Endothelial cell of umbilical vein (primary cell): ENCODE measurements at regions not wholly inside any gene's neighbourhood (a gene's known extent, or its start where the extent isn't known, plus 50 kb on each side); places are given as distances from the start of the nearest gene placed in this dataset.

ENCODE experiments used
- BruUV-seq: library from RNA; stranded (reverse); fragments of 400-500 nt; replicated peaks from 2 replicates; lab custom pipeline; 2021; lab: Mats Ljungman, UMichigan
- CTCF ChIA-PET: fragments of 300-600, 350-600 bp; sonication (Branson Sonifier 250); formaldehyde crosslinking; loops from one replicate; lab custom pipeline; 2021; ENCODE audit warnings: antibody characterized with exemption, inconsistent platforms; lab: Charles Lee
- POLR2A ChIA-PET: fragments of 300-600, 350-600 bp; sonication (Branson Sonifier 250); formaldehyde crosslinking; loops from one replicate; lab custom pipeline; 2021; ENCODE audit warnings: antibody characterized with exemption, inconsistent platforms; lab: Charles Lee
- DNase-seq: peaks from one replicate; pipeline ENCODE4 v3.0.0-alpha.2; 2011; ENCODE audit warnings: low read depth, low spot score
- FAIRE-seq: peaks from 2 replicates; lab custom pipeline; 2011; peaks lifted over from hg19 to GRCh38; lab: Jason Lieb, UNC
- H2AFZ ChIP-seq: 2 replicates; pipeline ENCODE4 v1.6.0; 2012; ENCODE audit warnings: low read depth, low read length, control low read depth, inconsistent platforms
- H3K27ac ChIP-seq: 2 replicates; pipeline ENCODE4 v1.5.1; 2011; ENCODE audit warnings: low read depth, mild to moderate bottlenecking, control low read depth, low read length, moderate library complexity; ENCODE audit not compliant: insufficient read depth
- H3K27me3 ChIP-seq, 2 experiments: 2 replicates each; pipeline versions ENCODE4 v1.6.0 to v1.6.1; 2011; ENCODE audit warnings: low read length in 2 of 2, mixed read lengths in 1 of 2; ENCODE audit not compliant: control insufficient read depth in 2 of 2, insufficient read depth in 2 of 2
- H3K36me3 ChIP-seq, 2 experiments: 2 replicates in 1 of 2; 3 replicates in 1 of 2; pipeline ENCODE4 v1.5.1; 2011; ENCODE audit warnings: low read length in 2 of 2, mild to moderate bottlenecking in 1 of 2, moderate library complexity in 1 of 2; ENCODE audit not compliant: control insufficient read depth in 2 of 2, insufficient read depth in 2 of 2; ENCODE audit errors: extremely low read depth in 1 of 2
- H3K4me1 ChIP-seq: 3 replicates; pipeline ENCODE4 v1.5.1; 2011; ENCODE audit warnings: mild to moderate bottlenecking, low read length; ENCODE audit not compliant: control insufficient read depth, insufficient read depth; ENCODE audit errors: extremely low read depth
- H3K4me2 ChIP-seq: 2 replicates; pipeline ENCODE4 v1.6.1; 2011; ENCODE audit warnings: low read length, control low read depth, mixed read lengths; ENCODE audit not compliant: insufficient read depth
- H3K4me3 ChIP-seq, 3 experiments: fragments of 200-600 bp in 1 of 3; sonication (generic), shearing (Covaris generic) in 1 of 3; replicated peaks in 1 of 3; 2 replicates each; pipeline ENCODE4 v1.5.1; 2011 to 2016; ENCODE audit warnings: control low read depth in 3 of 3, low read length in 3 of 3, mild to moderate bottlenecking in 2 of 3, inconsistent platforms in 1 of 3, low read depth in 1 of 3, moderate library complexity in 1 of 3; ENCODE audit not compliant: insufficient read depth in 1 of 3
- H3K79me2 ChIP-seq: 2 replicates; pipeline ENCODE4 v1.6.0; 2012; ENCODE audit warnings: low read length, inconsistent platforms; ENCODE audit not compliant: control insufficient read depth, insufficient read depth
- H3K9ac ChIP-seq: replicated peaks from 2 replicates; pipeline ENCODE3; 2011; ENCODE audit warnings: low read length, control low read depth; ENCODE audit not compliant: insufficient read depth; ENCODE audit errors: extremely low read depth
- H3K9me1 ChIP-seq: replicated peaks from 3 replicates; pipeline ENCODE4 v1.6.0; 2011; ENCODE audit warnings: mild to moderate bottlenecking, low read length; ENCODE audit not compliant: control insufficient read depth, insufficient read depth; ENCODE audit errors: extremely low read depth
- H3K9me3 ChIP-seq: replicated peaks from 2 replicates; pipeline ENCODE4 v1.5.1; 2012; ENCODE audit warnings: low read length, inconsistent platforms; ENCODE audit not compliant: control insufficient read depth, insufficient read depth
- H4K20me1 ChIP-seq: replicated peaks from 2 replicates; pipeline ENCODE3; 2011; ENCODE audit warnings: mild to moderate bottlenecking, low read length; ENCODE audit not compliant: control insufficient read depth, insufficient read depth; ENCODE audit errors: extremely low read depth
- EZH2 ChIP-seq: IDR thresholded peaks from 2 replicates; pipeline ENCODE4 v1.6.1; 2012; ENCODE audit warnings: borderline replicate concordance, low read depth, mild to moderate bottlenecking, moderate library complexity, low read length, inconsistent platforms; ENCODE audit not compliant: severe bottlenecking
- FOS ChIP-seq: IDR thresholded peaks from 2 replicates; pipeline ENCODE4 v1.6.1; 2011; ENCODE audit warnings: mild to moderate bottlenecking, low read length, moderate library complexity, borderline replicate concordance; ENCODE audit not compliant: insufficient read depth
- GATA2 ChIP-seq: IDR thresholded peaks from 2 replicates; pipeline ENCODE4 v1.7.0; 2011; ENCODE audit warnings: low read depth, mild to moderate bottlenecking, moderate library complexity, mixed read lengths, low read length; ENCODE audit not compliant: insufficient read length, insufficient read depth
- JUN ChIP-seq: IDR thresholded peaks from 2 replicates; pipeline ENCODE4 v1.6.1; 2011; ENCODE audit warnings: borderline replicate concordance, low read depth; ENCODE audit not compliant: insufficient read length, insufficient read depth
- MAX ChIP-seq: IDR thresholded peaks from 2 replicates; pipeline ENCODE4 v1.6.1; 2011; ENCODE audit not compliant: insufficient read depth, insufficient read length
- MYC ChIP-seq: IDR thresholded peaks from one replicate; pipeline ENCODE4 v1.6.1; 2011; ENCODE audit warnings: mild to moderate bottlenecking, low read depth, low read length
- POLR2A ChIP-seq: IDR thresholded peaks from 2 replicates; pipeline ENCODE4 v1.6.1; 2012; ENCODE audit warnings: low read depth, mild to moderate bottlenecking, control low read depth, low read length
- POLR2AphosphoS5 ChIP-seq: IDR thresholded peaks from 2 replicates; pipeline ENCODE4 v1.6.1; 2012; ENCODE audit warnings: low read depth, mild to moderate bottlenecking, control low read depth, low read length, moderate library complexity; ENCODE audit not compliant: insufficient read depth
- dilution Hi-C: fragments of 300-500 bp; cut with MboI; formaldehyde crosslinking; loops from one replicate; pipeline ENCODE4 v1.15.0; 2019; ENCODE audit warnings: low sequenced_read_pairs; ENCODE audit not compliant: extremely low pct_ligation_motif_present
- intact Hi-C: fragments of 100-400 bp; cut with micrococcal nuclease; formaldehyde crosslinking; loops from one replicate; pipeline ENCODE4 v1.10.0; 2022
- TF ChIP-seq, protein P1 (sequence below), 2 donors: IDR thresholded peaks; 1 replicate in 1 of 2; 2 replicates in 1 of 2; pipeline ENCODE4 v1.5.1; 2011; ENCODE audit warnings: low read length in 2 of 2, mild to moderate bottlenecking in 2 of 2, moderate library complexity in 2 of 2, control low read depth in 1 of 2, inconsistent platforms in 1 of 2, low read depth in 1 of 2; ENCODE audit not compliant: insufficient read depth in 1 of 2; ENCODE audit errors: extremely low read depth in 1 of 2

- FAIRE-seq: no peak
Observed at GRCh38 chr5:3004361-3005080, 253.0 kb upstream of the IRX2 start.

More at GRCh38 chr5:3004361-3005080, 253.0 kb upstream of the IRX2 start:
- POLR2A ChIA-PET: no interaction called here
- CTCF ChIA-PET: no interaction called here
- no peaks in the 10 kb centered on the region for H3K9me1 ChIP-seq
- TF ChIP-seq EZH2: no peak
- TF ChIP-seq MAX: no peak
- no peak for TF ChIP-seq FOS
- TF ChIP-seq GATA2: no peak
- no peak for TF ChIP-seq JUN
- TF ChIP-seq MYC: no peak
- TF ChIP-seq POLR2A: no peak
- TF ChIP-seq, protein P1, sequence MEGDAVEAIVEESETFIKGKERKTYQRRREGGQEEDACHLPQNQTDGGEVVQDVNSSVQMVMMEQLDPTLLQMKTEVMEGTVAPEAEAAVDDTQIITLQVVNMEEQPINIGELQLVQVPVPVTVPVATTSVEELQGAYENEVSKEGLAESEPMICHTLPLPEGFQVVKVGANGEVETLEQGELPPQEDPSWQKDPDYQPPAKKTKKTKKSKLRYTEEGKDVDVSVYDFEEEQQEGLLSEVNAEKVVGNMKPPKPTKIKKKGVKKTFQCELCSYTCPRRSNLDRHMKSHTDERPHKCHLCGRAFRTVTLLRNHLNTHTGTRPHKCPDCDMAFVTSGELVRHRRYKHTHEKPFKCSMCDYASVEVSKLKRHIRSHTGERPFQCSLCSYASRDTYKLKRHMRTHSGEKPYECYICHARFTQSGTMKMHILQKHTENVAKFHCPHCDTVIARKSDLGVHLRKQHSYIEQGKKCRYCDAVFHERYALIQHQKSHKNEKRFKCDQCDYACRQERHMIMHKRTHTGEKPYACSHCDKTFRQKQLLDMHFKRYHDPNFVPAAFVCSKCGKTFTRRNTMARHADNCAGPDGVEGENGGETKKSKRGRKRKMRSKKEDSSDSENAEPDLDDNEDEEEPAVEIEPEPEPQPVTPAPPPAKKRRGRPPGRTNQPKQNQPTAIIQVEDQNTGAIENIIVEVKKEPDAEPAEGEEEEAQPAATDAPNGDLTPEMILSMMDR (IDR thresholded peaks at IDR 0.05; ENCODE audit: extremely low read depth in 1 of 2, insufficient read depth in 1 of 2, low read depth in 1 of 2, low read length in 2 of 2): no peak
- no peak for TF ChIP-seq POLR2AphosphoS5
- no peak overlapping the region for H3K4me2 ChIP-seq
- no peak overlapping the region for H2AFZ ChIP-seq
- H3K27me3 ChIP-seq: no peaks in the 10 kb centered on the region
- BruUV-seq: no TSS peak
- H3K27ac ChIP-seq: no peak overlapping the region
- no peaks in the 10 kb centered on the region for H3K79me2 ChIP-seq
- no peak for DNase-seq
- H4K20me1 ChIP-seq: no peaks in the 10 kb centered on the region
- intact Hi-C loops: no loop called here
- dilution Hi-C loops: no loop called here
- H3K9ac ChIP-seq: no peak overlapping the region
- no peak overlapping the region for H3K4me3 ChIP-seq
- H3K9me3 ChIP-seq: peaks cover 8% of the 10 kb centered on the region
- H3K36me3 ChIP-seq: no peaks in the 10 kb centered on the region
- no peaks in the 10 kb centered on the region for H3K4me1 ChIP-seq
